GM04504 (cell line): ENCODE measurements at regions not wholly inside any gene's neighbourhood (a gene's known extent, or its start where the extent isn't known, plus 50 kb on each side); places are given as distances from the start of the nearest gene placed in this dataset.
"Not testable (repeated sequence)": the region's sequence is repeated elsewhere in the genome, so short reads cannot be mapped to it uniquely, and the experiment has no call there.

Experiments used
- DNase-seq: peaks from one replicate; pipeline ENCODE4 v3.0.0-alpha.2; 2012; ENCODE audit warnings: low read depth

GRCh38 chr14:25436288-25436875 lies 386.4 kb upstream of the STXBP6 start:
- DNase-seq = no peak

- DNase-seq = no peak
Measured at GRCh38 chr14:25431211-25432076, 381.5 kb upstream of the STXBP6 start.

- DNase-seq = no peak
Measured at GRCh38 chr14:25430808-25431207, 380.9 kb upstream of the STXBP6 start.

GRCh38 chr14:25412998-25413397 lies 363.1 kb upstream of the STXBP6 start:
- DNase-seq = no peak

GRCh38 chr14:25411781-25412757 lies 362.1 kb upstream of the STXBP6 start:
- no peak for DNase-seq

GRCh38 chr14:25406818-25407217 lies 356.9 kb upstream of the STXBP6 start:
- no peak for DNase-seq

GRCh38 chr14:25400607-25401206 lies 350.8 kb upstream of the STXBP6 start:
- DNase-seq = no peak

- no peak for DNase-seq
Measured at GRCh38 chr14:25396128-25396527, 346.2 kb upstream of the STXBP6 start.

GRCh38 chr14:25394791-25395391 lies 344.9 kb upstream of the STXBP6 start:
- no peak for DNase-seq

- no peak for DNase-seq
Measured at GRCh38 chr14:25394356-25394755, 344.4 kb upstream of the STXBP6 start.

- no peak for DNase-seq
Measured at GRCh38 chr14:25389948-25390347, 340.0 kb upstream of the STXBP6 start.

- DNase-seq = no peak
Measured at GRCh38 chr14:25381498-25381897, 331.6 kb upstream of the STXBP6 start.

GRCh38 chr14:25375639-25376038 lies 325.7 kb upstream of the STXBP6 start:
- DNase-seq = no peak

GRCh38 chr14:25371068-25371467 lies 321.1 kb upstream of the STXBP6 start:
- no peak for DNase-seq

- DNase-seq = not testable (repeated sequence)
Measured at GRCh38 chr14:25370057-25370456, 320.1 kb upstream of the STXBP6 start.

GRCh38 chr14:25358330-25358729 lies 308.4 kb upstream of the STXBP6 start:
- no peak for DNase-seq

GRCh38 chr14:25351269-25351668 lies 301.3 kb upstream of the STXBP6 start:
- no peak for DNase-seq

- no peak for DNase-seq
Measured at GRCh38 chr14:25350802-25351201, 300.9 kb upstream of the STXBP6 start.

- DNase-seq = no peak
Measured at GRCh38 chr14:25350021-25350420, 300.1 kb upstream of the STXBP6 start.

- DNase-seq = no peak
Measured at GRCh38 chr14:25349269-25349668, 299.3 kb upstream of the STXBP6 start.

- no peak for DNase-seq
Measured at GRCh38 chr14:25340882-25341281, 290.9 kb upstream of the STXBP6 start.

GRCh38 chr14:25322784-25323183 lies 272.8 kb upstream of the STXBP6 start:
- DNase-seq = no peak
